OCI-LY1 (cell line): ENCODE measurements at regions not wholly inside any gene's neighbourhood (a gene's known extent, or its start where the extent isn't known, plus 50 kb on each side); places are given as distances from the start of the nearest gene placed in this dataset.

Source experiments
- H2AFZ ChIP-seq: fragments of 200-600 bp; sonication (generic), shearing (Covaris generic); 2 replicates; pipeline ENCODE4 v1.6.0; 2014; ENCODE audit warnings: antibody characterized with exemption, mild to moderate bottlenecking, low read length
- H3F3A ChIP-seq: fragments of 200-600 bp; sonication (generic), shearing (Covaris generic); 2 replicates; pipeline ENCODE4 v1.6.0; 2014; ENCODE audit warnings: mild to moderate bottlenecking, antibody characterized with exemption, low read length, moderate library complexity; ENCODE audit not compliant: insufficient read depth
- H3K27ac ChIP-seq: fragments of 200-600 bp; sonication (generic); 2 replicates; pipeline ENCODE4 v1.5.1; 2014; ENCODE audit warnings: low read length, mixed run types, mild to moderate bottlenecking, low read depth; ENCODE audit not compliant: poor library complexity, severe bottlenecking
- H3K27me3 ChIP-seq: fragments of 200-600 bp; sonication (generic); 2 replicates; pipeline ENCODE4 v1.6.0; 2014; ENCODE audit warnings: antibody characterized with exemption, mild to moderate bottlenecking, low read length, moderate library complexity; ENCODE audit not compliant: insufficient read depth
- H3K36me3 ChIP-seq: fragments of 200-600 bp; sonication (generic); 2 replicates; pipeline ENCODE4 v1.6.1; 2014; ENCODE audit warnings: mild to moderate bottlenecking, antibody characterized with exemption, low read length, moderate library complexity, mixed read lengths; ENCODE audit not compliant: insufficient read depth
- H3K4me1 ChIP-seq: fragments of 200-600 bp; sonication (generic); 2 replicates; pipeline ENCODE4 v1.5.1; 2014; ENCODE audit warnings: mild to moderate bottlenecking, low read length, moderate library complexity; ENCODE audit not compliant: insufficient read depth, severe bottlenecking
- H3K4me2 ChIP-seq: fragments of 200-600 bp; sonication (generic), shearing (Covaris generic); 2 replicates; pipeline ENCODE4 v1.6.1; 2014; ENCODE audit warnings: low read length
- H3K4me3 ChIP-seq: fragments of 200-600 bp; sonication (generic); 2 replicates; pipeline ENCODE4 v1.5.1; 2014; ENCODE audit warnings: low read length, low read depth, mild to moderate bottlenecking, mixed read lengths; ENCODE audit not compliant: poor library complexity, severe bottlenecking
- H3K79me2 ChIP-seq: fragments of 200-600 bp; shearing (Covaris generic); 2 replicates; pipeline ENCODE4 v1.6.1; 2016; ENCODE audit warnings: mixed run types, low read length, mixed read lengths; ENCODE audit not compliant: insufficient read depth
- H3K9ac ChIP-seq: fragments of 200-600 bp; sonication (generic), shearing (Covaris generic); 2 replicates; pipeline ENCODE4 v1.6.1; 2014; ENCODE audit warnings: mild to moderate bottlenecking, low read length, mixed read lengths
- H3K9me2 ChIP-seq: fragments of 200-600 bp; sonication (generic), shearing (Covaris generic); 2 replicates; pipeline ENCODE4 v1.6.1; 2014; ENCODE audit warnings: low read depth, mild to moderate bottlenecking, low read length, mixed read lengths
- H3K9me3 ChIP-seq: fragments of 200-600 bp; shearing (Covaris generic); 2 replicates; pipeline ENCODE4 v1.6.1; 2014; ENCODE audit warnings: low read length, mixed read lengths
- H4K20me1 ChIP-seq: fragments of 200-600 bp; sonication (generic), shearing (Covaris generic); 2 replicates; pipeline ENCODE4 v1.6.0; 2016; ENCODE audit warnings: mild to moderate bottlenecking, low read length; ENCODE audit not compliant: insufficient read depth
- EZH2 ChIP-seq: fragments of 200-600 bp; sonication (generic), shearing (Covaris generic); IDR thresholded peaks from 2 replicates; pipeline ENCODE4 v1.8.0; 2017; ENCODE audit warnings: borderline replicate concordance, mixed run types, mild to moderate bottlenecking, antibody characterized with exemption, low read length, moderate library complexity, mixed read lengths
- TF ChIP-seq, protein P1 (sequence below): fragments of 200-600 bp; sonication (generic), shearing (Covaris generic); IDR thresholded peaks from 2 replicates; pipeline ENCODE4 v1.5.1; 2017; ENCODE audit warnings: mild to moderate bottlenecking, antibody characterized with exemption, low read length, moderate library complexity, mixed read lengths

DNA sequence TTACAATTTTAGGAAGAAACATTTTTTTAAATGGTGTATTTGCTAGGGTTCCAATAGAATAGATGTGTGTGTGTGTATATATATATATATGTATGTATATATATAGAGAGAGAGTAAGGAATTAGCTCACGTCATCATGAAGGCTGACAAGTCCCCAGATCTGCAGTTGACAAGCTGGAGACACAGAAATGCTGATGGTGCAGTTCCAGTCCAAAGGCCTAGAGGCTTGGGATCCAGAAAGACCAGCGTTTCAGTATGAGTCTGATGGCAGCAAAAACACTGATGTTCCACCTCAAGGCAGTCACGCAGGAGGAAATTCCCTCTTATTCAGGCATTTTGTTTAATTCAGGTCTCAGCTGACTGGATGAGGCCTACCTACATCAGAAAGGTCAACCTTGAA lies 386.8 kb downstream of the PTH2R start:
- Histone ChIP-seq H3K4me3 (no peak overlapping the region), H3K4me2 (no peak overlapping the region), H4K20me1 (no peaks in the 10 kb centered on the region), H3K36me3 (no peaks in the 10 kb centered on the region), H3K9ac (no peak overlapping the region), H3K4me1 (no peaks in the 10 kb centered on the region), H3K27ac (no peak overlapping the region), H3K9me2 (no peaks in the 10 kb centered on the region), H2AFZ (no peak overlapping the region), H3K27me3 (no peaks in the 10 kb centered on the region), H3K9me3 (no peaks in the 10 kb centered on the region), H3F3A (no peaks in the 10 kb centered on the region), H3K79me2 (no peaks in the 10 kb centered on the region)
- TF ChIP-seq EZH2 = no peak
- TF ChIP-seq, protein P1, sequence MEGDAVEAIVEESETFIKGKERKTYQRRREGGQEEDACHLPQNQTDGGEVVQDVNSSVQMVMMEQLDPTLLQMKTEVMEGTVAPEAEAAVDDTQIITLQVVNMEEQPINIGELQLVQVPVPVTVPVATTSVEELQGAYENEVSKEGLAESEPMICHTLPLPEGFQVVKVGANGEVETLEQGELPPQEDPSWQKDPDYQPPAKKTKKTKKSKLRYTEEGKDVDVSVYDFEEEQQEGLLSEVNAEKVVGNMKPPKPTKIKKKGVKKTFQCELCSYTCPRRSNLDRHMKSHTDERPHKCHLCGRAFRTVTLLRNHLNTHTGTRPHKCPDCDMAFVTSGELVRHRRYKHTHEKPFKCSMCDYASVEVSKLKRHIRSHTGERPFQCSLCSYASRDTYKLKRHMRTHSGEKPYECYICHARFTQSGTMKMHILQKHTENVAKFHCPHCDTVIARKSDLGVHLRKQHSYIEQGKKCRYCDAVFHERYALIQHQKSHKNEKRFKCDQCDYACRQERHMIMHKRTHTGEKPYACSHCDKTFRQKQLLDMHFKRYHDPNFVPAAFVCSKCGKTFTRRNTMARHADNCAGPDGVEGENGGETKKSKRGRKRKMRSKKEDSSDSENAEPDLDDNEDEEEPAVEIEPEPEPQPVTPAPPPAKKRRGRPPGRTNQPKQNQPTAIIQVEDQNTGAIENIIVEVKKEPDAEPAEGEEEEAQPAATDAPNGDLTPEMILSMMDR = no peak

DNA sequence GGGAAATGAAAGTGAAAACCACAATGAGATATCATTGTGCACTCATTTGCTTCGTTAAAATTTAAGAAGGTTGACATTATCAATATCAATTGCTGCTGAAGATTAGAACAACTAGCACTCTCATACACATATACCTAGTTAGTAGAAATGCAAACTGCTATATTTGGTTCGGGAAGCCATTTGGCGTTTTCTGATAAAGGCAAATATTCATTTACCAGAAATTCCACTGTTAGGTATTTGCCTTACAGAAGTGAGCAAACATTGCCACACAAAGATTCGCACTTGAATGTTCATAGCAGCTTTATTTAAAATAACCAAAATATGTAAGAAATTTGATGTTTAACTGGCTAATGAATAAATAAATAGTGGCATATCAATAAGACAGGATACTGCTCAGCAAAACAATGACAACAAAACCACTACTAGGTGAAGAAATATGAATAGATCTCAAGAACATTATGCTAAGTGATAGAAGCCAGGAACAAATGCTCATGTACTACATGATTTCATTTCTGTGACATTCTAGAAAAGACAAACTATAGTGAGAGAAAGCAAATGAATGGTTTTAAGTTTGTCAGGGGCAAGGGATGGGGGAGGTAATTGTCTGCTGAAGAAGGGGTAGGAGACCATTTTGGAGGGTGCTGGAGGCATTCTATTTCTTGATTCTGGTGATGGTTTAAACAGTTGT lies 387.8 kb downstream of the PTH2R start:
- Histone ChIP-seq H4K20me1 (no peaks in the 10 kb centered on the region), H2AFZ (no peak overlapping the region), H3K4me3 (no peak overlapping the region), H3K9me2 (no peaks in the 10 kb centered on the region), H3K4me2 (no peak overlapping the region), H3K27ac (no peak overlapping the region), H3K9ac (no peak overlapping the region), H3K27me3 (no peaks in the 10 kb centered on the region), H3K4me1 (no peaks in the 10 kb centered on the region), H3K9me3 (no peaks in the 10 kb centered on the region), H3F3A (no peaks in the 10 kb centered on the region), H3K79me2 (no peaks in the 10 kb centered on the region), H3K36me3 (no peaks in the 10 kb centered on the region)
- TF ChIP-seq, protein P1 = no peak
- TF ChIP-seq EZH2 = no peak

DNA sequence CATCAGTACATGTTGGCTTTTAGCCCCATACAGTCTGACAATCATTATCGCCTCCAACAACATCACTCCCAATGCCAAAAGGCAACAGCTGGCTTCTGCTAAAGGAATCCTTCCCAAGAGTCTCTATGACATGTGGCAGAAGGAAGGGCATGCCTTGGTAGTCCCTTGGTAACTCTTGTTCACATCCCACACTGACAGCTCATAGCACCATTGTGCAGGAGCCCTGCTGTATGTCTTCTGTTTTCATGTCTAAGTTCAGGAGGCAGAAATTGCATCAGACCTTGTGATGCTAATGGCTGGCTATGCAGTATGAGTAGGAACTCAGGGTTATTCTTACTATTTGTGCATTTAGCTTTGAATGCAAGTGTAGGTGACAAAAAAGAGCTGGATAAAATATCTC lies 392.1 kb downstream of the PTH2R start:
- Histone ChIP-seq H2AFZ (no peak overlapping the region), H3K4me2 (no peak overlapping the region), H3K4me3 (no peak overlapping the region), H3K27ac (no peak overlapping the region), H3K36me3 (no peaks in the 10 kb centered on the region), H4K20me1 (no peaks in the 10 kb centered on the region), H3K27me3 (no peaks in the 10 kb centered on the region), H3K9ac (no peak overlapping the region), H3K9me3 (no peaks in the 10 kb centered on the region), H3F3A (no peaks in the 10 kb centered on the region), H3K9me2 (no peaks in the 10 kb centered on the region), H3K79me2 (no peaks in the 10 kb centered on the region), H3K4me1 (no peaks in the 10 kb centered on the region)
- TF ChIP-seq, protein P1 = no peak
- TF ChIP-seq EZH2 = no peak
